ENCODE measurements at regions not wholly inside any gene's neighbourhood (a gene's known extent, or its start where the extent isn't known, plus 50 kb on each side); places are given as distances from the start of the nearest gene placed in this dataset.

DNA sequence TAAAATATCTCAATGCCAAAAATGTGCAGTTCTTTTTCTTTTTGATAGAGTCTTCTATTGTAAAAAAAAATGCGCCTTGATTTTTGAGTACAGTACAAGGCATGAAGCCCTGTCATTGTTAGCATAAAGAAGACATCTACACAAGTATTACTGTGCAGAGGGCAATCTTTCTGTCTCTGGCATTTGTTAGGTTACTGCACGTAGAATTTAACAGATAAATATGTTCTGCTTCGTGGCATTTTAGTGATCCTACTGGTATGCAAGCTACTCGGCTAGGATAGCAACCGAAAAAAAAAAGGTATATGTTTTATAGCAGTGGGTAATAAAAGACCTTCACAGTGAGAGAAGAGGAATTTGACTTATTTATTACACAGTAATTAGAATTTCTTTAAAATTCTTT lies 492.9 kb upstream of the ADGRL2 start:
- DNase-seq, result no peak
- Histone ChIP-seq H3K27me3 (no peaks in the 10 kb centered on the region), H3K27ac (no peak overlapping the region), H3K9me3 (no peaks in the 10 kb centered on the region), H3K4me3 (no peak overlapping the region), H3K4me1 (peaks cover 0 to 13% (median 0%) of the 10 kb centered on the region in 3 donors), H3K36me3 (no peaks in the 10 kb centered on the region)
- intact Hi-C loops (cut with DNase I), result no loop called here
- WGBS, 2 donors, result 74 to 83% methylated on average over 5 of the region's 5 CpGs
- no peak for TF ChIP-seq POLR2A (IDR thresholded peaks at IDR 0.05)
- TF ChIP-seq, protein P1, sequence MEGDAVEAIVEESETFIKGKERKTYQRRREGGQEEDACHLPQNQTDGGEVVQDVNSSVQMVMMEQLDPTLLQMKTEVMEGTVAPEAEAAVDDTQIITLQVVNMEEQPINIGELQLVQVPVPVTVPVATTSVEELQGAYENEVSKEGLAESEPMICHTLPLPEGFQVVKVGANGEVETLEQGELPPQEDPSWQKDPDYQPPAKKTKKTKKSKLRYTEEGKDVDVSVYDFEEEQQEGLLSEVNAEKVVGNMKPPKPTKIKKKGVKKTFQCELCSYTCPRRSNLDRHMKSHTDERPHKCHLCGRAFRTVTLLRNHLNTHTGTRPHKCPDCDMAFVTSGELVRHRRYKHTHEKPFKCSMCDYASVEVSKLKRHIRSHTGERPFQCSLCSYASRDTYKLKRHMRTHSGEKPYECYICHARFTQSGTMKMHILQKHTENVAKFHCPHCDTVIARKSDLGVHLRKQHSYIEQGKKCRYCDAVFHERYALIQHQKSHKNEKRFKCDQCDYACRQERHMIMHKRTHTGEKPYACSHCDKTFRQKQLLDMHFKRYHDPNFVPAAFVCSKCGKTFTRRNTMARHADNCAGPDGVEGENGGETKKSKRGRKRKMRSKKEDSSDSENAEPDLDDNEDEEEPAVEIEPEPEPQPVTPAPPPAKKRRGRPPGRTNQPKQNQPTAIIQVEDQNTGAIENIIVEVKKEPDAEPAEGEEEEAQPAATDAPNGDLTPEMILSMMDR (IDR thresholded peaks at IDR 0.05), result no peak

DNA sequence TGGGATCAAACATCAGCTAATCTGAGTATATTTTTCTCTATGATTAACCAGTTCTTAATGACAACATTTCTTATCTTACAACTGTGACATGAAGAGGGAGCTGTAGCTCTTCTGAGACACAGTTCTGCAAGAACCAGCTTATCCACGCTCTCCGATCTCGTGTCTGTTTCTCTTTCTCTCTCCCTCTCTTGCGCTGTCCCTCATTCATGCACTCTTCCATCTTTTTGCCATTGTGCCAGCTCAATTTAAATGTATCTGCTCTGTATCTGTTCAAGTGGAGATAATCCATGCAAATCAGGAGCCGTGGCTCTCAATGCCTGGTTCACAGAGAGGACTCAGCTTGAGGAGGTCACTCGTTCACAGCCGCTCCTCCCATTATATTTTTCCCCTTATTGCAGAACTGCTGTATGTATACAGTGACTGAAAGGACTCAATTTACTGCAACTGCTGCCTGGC lies 494.7 kb upstream of the ADGRL2 start:
- no peaks in the 10 kb centered on the region for H3K9me3 ChIP-seq
- WGBS, 2 donors, result 2 to 7% methylated on average over 7 of the region's 7 CpGs
- no peaks in the 10 kb centered on the region for H3K27me3 ChIP-seq
- H3K27ac ChIP-seq, result no peak overlapping the region
- H3K36me3 ChIP-seq, result no peaks in the 10 kb centered on the region
- no peak for DNase-seq
- H3K4me3 ChIP-seq, result peak overlapping the region; percentile 23 to 66 (median 52)
- TF ChIP-seq POLR2A (IDR thresholded peaks at IDR 0.05), result no peak
- TF ChIP-seq, protein P1 (IDR thresholded peaks at IDR 0.05), result peak in 5 of 6 experiments; percentile 20 to 48 (median 32)
- H3K4me1 ChIP-seq, result peaks cover 0 to 13% (median 0%) of the 10 kb centered on the region in 3 donors
- intact Hi-C loops (cut with DNase I), result no loop called here

DNA sequence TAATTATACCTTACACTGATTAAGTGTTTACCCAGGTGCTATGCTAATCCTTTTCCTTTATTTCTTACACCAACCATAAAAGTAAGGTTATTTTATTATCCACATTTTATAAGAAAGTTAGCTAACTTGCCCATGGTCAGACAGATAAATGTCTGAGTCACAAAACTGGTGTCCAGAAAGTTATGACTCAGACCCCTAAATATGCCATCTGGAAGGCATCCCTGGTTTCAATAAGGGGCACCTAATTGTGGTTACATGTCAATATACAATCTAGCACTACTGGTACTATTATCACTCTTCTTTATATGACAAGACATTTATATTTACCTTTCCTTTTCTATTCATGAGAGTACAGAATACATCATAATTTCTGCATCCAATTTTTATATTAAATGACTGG lies 496.5 kb upstream of the ADGRL2 start:
- DNase-seq, result no peak
- intact Hi-C loops (cut with DNase I), result no loop called here
- TF ChIP-seq, protein P1 (IDR thresholded peaks at IDR 0.05), result no peak
- TF ChIP-seq POLR2A (IDR thresholded peaks at IDR 0.05), result no peak

DNA sequence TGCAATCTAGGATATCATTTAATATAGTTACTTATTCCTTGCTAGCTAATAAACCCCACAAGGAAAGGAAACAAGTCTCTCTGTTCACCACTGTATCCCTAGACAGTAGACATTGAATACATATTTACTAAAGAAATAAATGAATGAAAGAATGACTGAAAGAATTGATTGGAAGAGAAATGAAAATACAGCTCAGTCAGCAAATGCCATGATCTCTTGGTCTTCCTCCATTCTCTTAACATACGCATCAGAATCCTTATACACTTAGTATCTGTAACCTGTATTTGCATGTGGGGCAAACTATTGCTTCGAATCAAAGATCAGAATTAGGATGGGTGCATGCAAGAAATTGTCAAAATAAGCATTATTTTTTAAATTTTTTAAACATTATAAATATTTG lies 500.8 kb upstream of the ADGRL2 start:
- no peak for DNase-seq
- Histone ChIP-seq H3K9me3 (no peaks in the 10 kb centered on the region), H3K4me3 (no peak overlapping the region), H3K27me3 (no peaks in the 10 kb centered on the region), H3K27ac (no peak overlapping the region), H3K36me3 (no peaks in the 10 kb centered on the region), H3K4me1 (no peaks in the 10 kb centered on the region)
- WGBS, 2 donors, result 78 to 90% methylated on average over 2 of the region's 2 CpGs
- no peak for TF ChIP-seq POLR2A (IDR thresholded peaks at IDR 0.05)
- TF ChIP-seq, protein P1 (IDR thresholded peaks at IDR 0.05), result no peak
- intact Hi-C loops (cut with DNase I), result no loop called here

More for the DNA sequence above, 496.5 kb upstream of the ADGRL2 start:
- Histone ChIP-seq H3K4me3 (no peak overlapping the region), H3K27ac (no peak overlapping the region), H3K36me3 (no peaks in the 10 kb centered on the region), H3K27me3 (no peaks in the 10 kb centered on the region), H3K9me3 (no peaks in the 10 kb centered on the region), H3K4me1 (peaks cover 0 to 13% (median 0%) of the 10 kb centered on the region in 3 donors)

DNA sequence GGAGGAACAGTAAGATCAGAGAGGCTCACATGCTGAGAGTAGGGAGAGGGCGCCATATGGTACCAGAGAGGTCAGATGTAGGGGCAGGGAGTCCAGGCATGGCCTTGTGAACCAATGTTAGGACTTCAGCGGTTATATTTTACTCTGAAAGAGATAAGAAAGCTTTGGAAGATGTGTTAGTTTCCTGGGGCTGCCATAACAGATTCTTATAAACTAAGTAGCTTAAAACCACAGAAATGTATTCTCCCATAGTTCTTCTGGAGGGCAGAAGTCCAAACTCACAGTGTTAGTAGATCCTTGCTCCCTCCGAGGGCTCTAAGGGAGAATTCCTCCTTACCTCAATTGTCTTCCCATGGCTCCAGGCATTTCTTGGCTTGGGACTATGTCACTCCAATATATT lies 502.5 kb upstream of the ADGRL2 start:
- no peak overlapping the region for H3K4me3 ChIP-seq
- H3K4me1 ChIP-seq, result no peaks in the 10 kb centered on the region
- intact Hi-C loops (cut with DNase I), result no loop called here
- H3K27me3 ChIP-seq, result no peaks in the 10 kb centered on the region
- TF ChIP-seq POLR2A (IDR thresholded peaks at IDR 0.05), result no peak
- TF ChIP-seq, protein P1 (IDR thresholded peaks at IDR 0.05), result no peak
- H3K9me3 ChIP-seq, result no peaks in the 10 kb centered on the region
- WGBS, 2 donors, result 77 to 86% methylated on average over 3 of the region's 3 CpGs
- DNase-seq, result no peak
- H3K27ac ChIP-seq, result no peak overlapping the region
- no peaks in the 10 kb centered on the region for H3K36me3 ChIP-seq
